ENCODE measurements at regions not wholly inside any gene's neighbourhood (a gene's known extent, or its start where the extent isn't known, plus 50 kb on each side); places are given as distances from the start of the nearest gene placed in this dataset.
A peak's percentile ranks its signal among the peaks of the same experiment; 100 is the strongest.

GRCh38 chr3:41118461-41119390 is 80.6 kb upstream of the CTNNB1 start:
- no peak for DNase-seq

- DNase-seq = no peak
These were observed 78.8 kb upstream of the CTNNB1 start for GRCh38 chr3:41120460-41120859.

DNA sequence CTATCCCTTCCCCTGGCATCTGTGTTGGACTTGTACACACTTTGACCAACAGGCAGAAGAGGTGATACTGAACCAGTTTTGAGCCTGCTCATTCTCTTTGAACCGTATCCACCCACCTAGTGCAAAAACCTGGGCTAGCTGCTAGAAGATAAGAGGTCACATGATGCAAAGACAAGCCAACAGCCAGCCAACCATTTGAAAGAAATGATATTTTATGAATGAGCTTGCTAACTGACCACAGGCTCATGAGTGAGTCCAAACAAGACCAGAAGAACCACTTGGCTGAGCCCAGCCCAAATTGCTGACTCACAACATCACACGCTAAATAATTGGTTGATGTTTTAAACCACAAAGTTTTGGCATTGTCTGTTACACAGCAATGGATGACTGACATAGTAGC is 74.0 kb upstream of the CTNNB1 start:
- no peak for DNase-seq

DNA sequence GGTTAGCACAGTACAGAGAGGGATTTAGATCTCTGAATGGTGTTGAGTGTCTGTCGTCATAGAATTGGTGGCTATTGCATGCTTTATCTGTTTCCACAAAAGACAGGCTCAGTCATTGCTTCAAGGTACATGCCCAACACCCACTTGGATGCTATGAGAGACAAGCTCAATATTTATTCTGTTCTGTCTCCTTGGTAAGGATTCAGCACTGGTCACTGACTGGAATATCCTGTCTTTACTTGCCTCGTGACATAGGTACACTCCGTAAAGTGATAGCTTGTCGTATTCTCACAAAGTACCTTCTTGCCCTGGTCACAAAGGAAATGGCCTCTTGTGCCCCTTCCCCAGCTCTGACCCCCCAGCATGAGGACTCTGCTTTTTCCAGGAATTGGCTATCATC is 72.8 kb upstream of the CTNNB1 start:
- DNase-seq = no peak

DNA sequence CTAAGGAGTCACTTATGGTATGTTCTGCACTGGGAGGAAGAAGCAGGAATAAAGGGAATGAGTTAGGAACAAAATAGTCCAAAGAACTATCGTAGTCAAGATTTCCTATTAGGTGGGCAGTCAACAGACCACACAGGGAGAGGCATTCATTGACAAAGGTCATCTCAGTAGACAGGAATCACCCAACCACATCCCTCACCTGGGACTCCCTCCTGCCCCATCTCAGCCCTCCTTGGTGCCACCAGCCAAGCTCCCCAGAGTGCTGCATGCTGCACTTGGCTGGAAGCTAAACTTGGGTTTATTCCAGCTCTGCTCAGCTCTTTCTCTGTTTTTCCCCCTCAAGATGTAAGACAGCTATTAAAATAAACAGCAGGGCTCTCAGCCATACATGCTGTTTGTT is 72.3 kb upstream of the CTNNB1 start:
- no peak for DNase-seq

GRCh38 chr3:41127414-41127813 is 71.9 kb upstream of the CTNNB1 start:
- DNase-seq = no peak

DNA sequence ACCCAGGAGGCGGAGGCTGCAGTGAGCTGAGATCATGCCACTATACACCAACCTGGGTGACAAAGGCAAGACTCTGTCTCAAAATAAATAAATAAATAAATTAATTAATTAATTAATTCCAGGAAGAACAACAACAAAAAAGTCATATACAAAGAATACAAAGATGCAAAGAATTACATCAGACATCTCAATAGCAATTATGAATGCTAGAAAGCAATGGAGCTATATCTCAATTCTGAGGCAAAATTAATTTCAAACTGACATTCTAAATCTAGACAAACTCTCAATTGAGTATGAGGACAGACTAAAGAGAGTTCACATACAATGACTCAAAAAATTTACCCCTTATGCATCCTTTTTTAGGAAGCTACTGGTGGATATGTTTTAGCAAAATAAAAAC is 69.6 kb upstream of the CTNNB1 start:
- DNase-seq = no peak

DNA sequence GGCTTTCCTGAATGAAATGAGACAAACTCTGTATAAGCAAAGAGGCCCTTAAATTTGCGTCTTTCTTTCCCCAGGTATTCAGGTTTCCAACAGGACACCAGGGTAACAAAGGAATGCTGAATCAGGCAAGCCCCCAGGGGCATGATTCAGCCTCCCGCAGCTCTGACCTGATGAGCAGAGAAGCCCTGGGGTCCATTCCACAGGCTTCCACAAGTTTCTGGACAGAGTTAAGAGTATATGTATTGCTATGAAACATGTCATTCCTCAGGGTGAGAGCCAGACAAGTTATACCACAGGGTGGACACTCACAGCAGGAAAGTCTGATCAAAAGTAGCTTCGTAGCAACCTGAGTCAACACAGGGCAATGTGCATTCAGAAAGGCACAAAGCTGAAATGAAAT is 68.1 kb upstream of the CTNNB1 start:
- DNase-seq = no peak

DNA sequence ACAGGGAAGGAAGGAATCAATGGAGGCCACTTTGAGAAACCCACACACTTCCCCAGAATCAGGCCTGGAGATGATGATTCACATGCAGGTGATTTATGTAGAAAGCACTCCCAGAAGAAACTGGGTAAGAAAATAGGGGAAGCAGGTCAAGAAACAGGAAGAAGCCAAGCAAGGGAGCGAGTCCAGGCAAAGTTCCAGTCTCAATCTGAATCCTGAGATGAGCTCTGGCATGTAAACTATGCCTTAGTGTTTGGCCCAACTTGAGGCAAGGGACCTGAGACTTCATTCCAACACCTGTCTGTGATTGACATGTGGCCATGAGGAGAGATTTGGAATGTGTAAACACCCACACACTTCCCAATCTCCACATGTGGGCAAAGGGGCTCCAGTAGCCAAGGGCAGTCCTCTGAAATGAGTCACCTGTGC is 61.6 kb upstream of the CTNNB1 start:
- no peak for DNase-seq

DNA sequence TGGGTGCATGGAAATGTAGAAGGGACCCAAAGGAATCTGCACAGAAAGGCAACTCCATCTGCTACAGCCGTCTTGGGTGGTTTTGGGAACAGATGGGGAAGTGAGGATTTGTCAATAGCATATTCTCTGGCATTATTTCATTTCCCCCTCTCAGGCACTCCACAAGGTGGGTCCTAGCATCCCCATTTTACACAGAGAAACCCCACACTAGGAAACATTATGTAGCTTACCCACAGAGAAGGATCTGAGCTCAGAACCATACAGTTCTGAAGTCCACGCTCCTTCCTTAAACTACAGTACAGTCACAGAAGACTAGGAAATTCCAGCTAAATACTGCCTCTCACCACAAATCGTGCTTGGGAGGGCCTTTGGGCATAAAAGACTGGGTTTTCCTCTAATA is 61.2 kb upstream of the CTNNB1 start:
- DNase-seq = no peak

- no peak for DNase-seq
These were observed 60.7 kb upstream of the CTNNB1 start for GRCh38 chr3:41138601-41139000.

- peak; percentile 78 for DNase-seq
These were observed 59.1 kb upstream of the CTNNB1 start for GRCh38 chr3:41140242-41140641.

- DNase-seq = no peak
These were observed 57.7 kb upstream of the CTNNB1 start for GRCh38 chr3:41141433-41142167.

GRCh38 chr3:41143421-41144031 is 55.8 kb upstream of the CTNNB1 start:
- DNase-seq = no peak

DNA sequence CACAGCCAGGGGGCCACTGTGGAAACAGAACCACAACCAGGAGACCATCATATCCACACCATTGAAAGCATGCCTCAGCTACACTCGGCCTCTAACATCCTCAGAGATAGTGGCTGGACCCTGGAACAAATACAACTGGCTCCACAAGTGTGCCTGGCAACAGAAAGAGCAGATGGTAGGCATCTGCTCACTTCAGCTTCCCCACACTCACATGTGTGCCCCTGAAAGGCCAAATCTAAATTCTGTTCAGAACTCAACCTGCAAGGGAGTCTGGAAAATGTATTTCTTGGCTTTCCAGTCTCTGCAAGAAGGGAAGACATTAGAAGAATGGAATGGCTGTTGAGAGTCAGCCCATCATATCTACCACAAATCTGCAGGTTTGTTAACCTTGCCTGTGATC is 54.7 kb upstream of the CTNNB1 start:
- no peak for DNase-seq

DNA sequence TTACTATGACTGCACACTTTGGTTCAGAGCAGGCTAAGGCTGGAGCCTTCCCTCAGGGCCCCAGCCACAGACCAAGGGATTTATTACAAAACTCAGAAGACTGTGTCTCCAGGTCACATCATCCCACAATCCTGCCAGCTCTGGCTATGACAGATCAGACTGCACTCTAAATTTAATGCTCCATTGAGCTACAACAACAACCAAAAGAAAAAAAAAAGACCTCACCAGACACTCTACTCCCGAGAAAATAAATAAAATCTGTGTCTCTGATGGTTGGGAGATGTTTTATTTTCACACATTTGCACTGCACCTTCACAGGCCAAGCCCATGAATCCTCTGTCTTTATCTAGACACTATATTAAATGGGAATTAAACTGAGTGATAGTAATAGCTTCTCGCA is 50.8 kb upstream of the CTNNB1 start:
- DNase-seq = no peak

GRCh38 chr3:41148901-41149300 is 50.4 kb upstream of the CTNNB1 start:
- DNase-seq = no peak
